ENCODE measurements at regions not wholly inside any gene's neighbourhood (a gene's known extent, or its start where the extent isn't known, plus 50 kb on each side); places are given as distances from the start of the nearest gene placed in this dataset.

DNA sequence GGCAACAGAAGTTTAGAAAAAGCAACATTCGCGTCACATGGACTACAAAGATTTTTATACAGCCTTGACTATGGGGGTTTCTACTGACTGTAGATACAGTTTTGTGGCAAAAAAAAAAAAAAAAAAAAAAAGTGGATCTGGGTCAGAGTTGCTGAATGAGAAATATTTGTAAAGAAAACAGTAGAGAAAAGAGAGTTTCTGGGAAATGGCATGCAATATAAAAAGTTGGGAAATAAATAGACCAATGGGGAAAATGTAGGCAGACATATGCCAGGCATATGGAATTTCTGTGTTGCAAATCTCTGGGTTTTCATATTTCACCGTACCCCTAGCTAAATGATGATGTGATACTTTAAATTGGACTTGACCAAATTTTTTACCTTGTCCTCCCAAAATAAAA lies 315.3 kb downstream of the EFNB2 start:
- TF ChIP-seq EZH2 (IDR thresholded peaks at IDR 0.05; ENCODE audit: low read length, missing control alignments) = no peak
- TF ChIP-seq, protein P1, sequence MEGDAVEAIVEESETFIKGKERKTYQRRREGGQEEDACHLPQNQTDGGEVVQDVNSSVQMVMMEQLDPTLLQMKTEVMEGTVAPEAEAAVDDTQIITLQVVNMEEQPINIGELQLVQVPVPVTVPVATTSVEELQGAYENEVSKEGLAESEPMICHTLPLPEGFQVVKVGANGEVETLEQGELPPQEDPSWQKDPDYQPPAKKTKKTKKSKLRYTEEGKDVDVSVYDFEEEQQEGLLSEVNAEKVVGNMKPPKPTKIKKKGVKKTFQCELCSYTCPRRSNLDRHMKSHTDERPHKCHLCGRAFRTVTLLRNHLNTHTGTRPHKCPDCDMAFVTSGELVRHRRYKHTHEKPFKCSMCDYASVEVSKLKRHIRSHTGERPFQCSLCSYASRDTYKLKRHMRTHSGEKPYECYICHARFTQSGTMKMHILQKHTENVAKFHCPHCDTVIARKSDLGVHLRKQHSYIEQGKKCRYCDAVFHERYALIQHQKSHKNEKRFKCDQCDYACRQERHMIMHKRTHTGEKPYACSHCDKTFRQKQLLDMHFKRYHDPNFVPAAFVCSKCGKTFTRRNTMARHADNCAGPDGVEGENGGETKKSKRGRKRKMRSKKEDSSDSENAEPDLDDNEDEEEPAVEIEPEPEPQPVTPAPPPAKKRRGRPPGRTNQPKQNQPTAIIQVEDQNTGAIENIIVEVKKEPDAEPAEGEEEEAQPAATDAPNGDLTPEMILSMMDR (conservative IDR thresholded peaks at IDR 0.05 in 1 of 2, IDR thresholded peaks at IDR 0.05 in 1 of 2; ENCODE audit: low read depth in 1 of 2, low read length in 2 of 2) = no peak
